ENCODE measurements at regions not wholly inside any gene's neighbourhood (a gene's known extent, or its start where the extent isn't known, plus 50 kb on each side); places are given as distances from the start of the nearest gene placed in this dataset.

- Histone ChIP-seq H3K9ac (ENCODE audit: low read length) (no peak overlapping the region), H3K27me3 (ENCODE audit: insufficient read depth, low read length) (peaks cover 17% of the 10 kb centered on the region; the same call in 1 of the 2 replicates), H3K4me3 (replicated peaks in 1 of 2; ENCODE audit: low read depth in 1 of 2, low read length in 2 of 2) (no peak overlapping the region), H4K20me1 (ENCODE audit: insufficient read depth) (no peaks in the 10 kb centered on the region), H3K9me2 (ENCODE audit: insufficient read depth) (no peaks in the 10 kb centered on the region), H3K36me3 (ENCODE audit: control insufficient read depth in 1 of 2, insufficient read depth in 2 of 2, low read length in 2 of 2) (no peaks in the 10 kb centered on the region), H3K4me1 (ENCODE audit: control insufficient read depth in 1 of 2, insufficient read depth in 2 of 2, low read length in 2 of 2) (no peaks in the 10 kb centered on the region), H3K27ac (ENCODE audit: low read depth, low read length) (no peak overlapping the region), H2AFZ (ENCODE audit: low read depth, low read length, poor library complexity, severe bottlenecking) (no peak overlapping the region), H3K9me3 (ENCODE audit: control insufficient read depth in 1 of 2, insufficient read depth in 1 of 2, low read depth in 1 of 2, low read length in 2 of 2) (no peaks in the 10 kb centered on the region), H3K4me2 (ENCODE audit: low read length) (no peak overlapping the region), H3K79me2 (ENCODE audit: insufficient read depth, low read length) (no peaks in the 10 kb centered on the region)
- CTCF ChIA-PET, result no interaction called here
- POLR2A ChIA-PET, result interaction anchor here (0.7 kb wide), 1 partner anchor 32 kb away, joined by 3 read pairs; no protein-coding TSS in a partner anchor
- no TSS peak for BruUV-seq (replicated peaks)
- ATAC-seq (no peak), DNase-seq (ENCODE audit: low read depth, low spot score) (no peak)
- TF ChIP-seq CBX3 (IDR thresholded peaks at IDR 0.05; ENCODE audit: low read depth), result no peak
- TF ChIP-seq RAD21 (IDR thresholded peaks at IDR 0.05; ENCODE audit: low read depth), result no peak
- intact Hi-C loops (cut with micrococcal nuclease), result no loop called here
- RAD21 ChIA-PET (ENCODE audit: low non-redundant PET in 1 of 2, low total read pairs in 2 of 2, uncharacterized antibody in 2 of 2, unreplicated experiment in 2 of 2), result no interaction called here
Observed at GRCh38 chr7:91427051-91427450, 162.8 kb downstream of the FZD1 start.

- H3K9me2 ChIP-seq (ENCODE audit: insufficient read depth), result no peaks in the 10 kb centered on the region
- H3K9ac ChIP-seq (ENCODE audit: low read length), result no peak overlapping the region
- H4K20me1 ChIP-seq (ENCODE audit: insufficient read depth), result no peaks in the 10 kb centered on the region
- BruUV-seq (replicated peaks), result no TSS peak
- DNase-seq (ENCODE audit: low read depth, low spot score), result no peak
- no peak overlapping the region for H3K27ac ChIP-seq (ENCODE audit: low read depth, low read length)
- no peak overlapping the region for H3K4me2 ChIP-seq (ENCODE audit: low read length)
- RAD21 ChIA-PET (ENCODE audit: low non-redundant PET in 1 of 2, low total read pairs in 2 of 2, uncharacterized antibody in 2 of 2, unreplicated experiment in 2 of 2), result no interaction called here
- no peak for ATAC-seq
- H3K4me3 ChIP-seq (replicated peaks in 1 of 2; ENCODE audit: low read depth in 1 of 2, low read length in 2 of 2), result no peak overlapping the region
- intact Hi-C loops (cut with micrococcal nuclease), result no loop called here
- no peaks in the 10 kb centered on the region for H3K79me2 ChIP-seq (ENCODE audit: insufficient read depth, low read length)
- no peaks in the 10 kb centered on the region for H3K9me3 ChIP-seq (ENCODE audit: control insufficient read depth in 1 of 2, insufficient read depth in 1 of 2, low read depth in 1 of 2, low read length in 2 of 2)
- peaks cover 2% of the 10 kb centered on the region; the same call in 1 of the 2 replicates for H3K27me3 ChIP-seq (ENCODE audit: insufficient read depth, low read length)
- no peak for TF ChIP-seq CEBPB (IDR thresholded peaks at IDR 0.05; ENCODE audit: low read depth)
- TF ChIP-seq SRF (IDR thresholded peaks at IDR 0.05; ENCODE audit: low read depth), result no peak
- no peak for TF ChIP-seq POLR2A (IDR thresholded peaks at IDR 0.05; ENCODE audit: borderline replicate concordance, extremely low read depth, insufficient read depth, insufficient read length)
- no peak for TF ChIP-seq JUND (IDR thresholded peaks at IDR 0.05)
- no peak for TF ChIP-seq CBX3 (IDR thresholded peaks at IDR 0.05; ENCODE audit: low read depth)
- TF ChIP-seq REST (IDR thresholded peaks at IDR 0.05; ENCODE audit: low read depth), result no peak
- TF ChIP-seq CTCF (IDR thresholded peaks at IDR 0.05 in 2 of 3, conservative IDR thresholded peaks at IDR 0.05 in 1 of 3; ENCODE audit: borderline replicate concordance in 1 of 3, insufficient read depth in 1 of 3, low read depth in 2 of 3, low read length in 2 of 3), result no peak
- TF ChIP-seq YY1 (IDR thresholded peaks at IDR 0.05; ENCODE audit: extremely low read depth, insufficient replicate concordance, low read depth, low read length), result no peak
- TF ChIP-seq TCF7L2 (IDR thresholded peaks at IDR 0.05; ENCODE audit: borderline replicate concordance, extremely low read depth, insufficient read depth, insufficient read length), result no peak
- TF ChIP-seq SP1 (IDR thresholded peaks at IDR 0.05; ENCODE audit: low read depth), result no peak
- no peak for TF ChIP-seq FOSL1 (IDR thresholded peaks at IDR 0.05; ENCODE audit: low read depth)
- TF ChIP-seq RAD21 (IDR thresholded peaks at IDR 0.05; ENCODE audit: low read depth), result no peak
- TF ChIP-seq ZFX (IDR thresholded peaks at IDR 0.05), result no peak
- TF ChIP-seq ATF3 (IDR thresholded peaks at IDR 0.05), result no peak
- no peak for TF ChIP-seq ELF1 (IDR thresholded peaks at IDR 0.05; ENCODE audit: borderline replicate concordance, low read depth)
- TF ChIP-seq ZNF274 (IDR thresholded peaks at IDR 0.05; ENCODE audit: low read depth, low read length), result no peak
- no peak for TF ChIP-seq EGR1 (IDR thresholded peaks at IDR 0.05; ENCODE audit: low read depth)
- no peaks in the 10 kb centered on the region for H3K4me1 ChIP-seq (ENCODE audit: control insufficient read depth in 1 of 2, insufficient read depth in 2 of 2, low read length in 2 of 2)
- H3K36me3 ChIP-seq (ENCODE audit: control insufficient read depth in 1 of 2, insufficient read depth in 2 of 2, low read length in 2 of 2), result no peaks in the 10 kb centered on the region
- POLR2A ChIA-PET, result no interaction called here
- no peak overlapping the region for H2AFZ ChIP-seq (ENCODE audit: low read depth, low read length, poor library complexity, severe bottlenecking)
- CTCF ChIA-PET, result no interaction called here
Observed at GRCh38 chr7:91431601-91432000, 167.4 kb downstream of the FZD1 start.
